GM18868 (cell line): ENCODE measurements at regions not wholly inside any gene's neighbourhood (a gene's known extent, or its start where the extent isn't known, plus 50 kb on each side); places are given as distances from the start of the nearest gene placed in this dataset.

Experiments
- ATAC-seq: cut with Tn5 transposase; IDR thresholded peaks from one replicate; pipeline ENCODE4 v1.9.1; 2021; ENCODE audit warnings: mild to moderate bottlenecking, moderate library complexity; ENCODE audit not compliant: unreplicated experiment

DNA sequence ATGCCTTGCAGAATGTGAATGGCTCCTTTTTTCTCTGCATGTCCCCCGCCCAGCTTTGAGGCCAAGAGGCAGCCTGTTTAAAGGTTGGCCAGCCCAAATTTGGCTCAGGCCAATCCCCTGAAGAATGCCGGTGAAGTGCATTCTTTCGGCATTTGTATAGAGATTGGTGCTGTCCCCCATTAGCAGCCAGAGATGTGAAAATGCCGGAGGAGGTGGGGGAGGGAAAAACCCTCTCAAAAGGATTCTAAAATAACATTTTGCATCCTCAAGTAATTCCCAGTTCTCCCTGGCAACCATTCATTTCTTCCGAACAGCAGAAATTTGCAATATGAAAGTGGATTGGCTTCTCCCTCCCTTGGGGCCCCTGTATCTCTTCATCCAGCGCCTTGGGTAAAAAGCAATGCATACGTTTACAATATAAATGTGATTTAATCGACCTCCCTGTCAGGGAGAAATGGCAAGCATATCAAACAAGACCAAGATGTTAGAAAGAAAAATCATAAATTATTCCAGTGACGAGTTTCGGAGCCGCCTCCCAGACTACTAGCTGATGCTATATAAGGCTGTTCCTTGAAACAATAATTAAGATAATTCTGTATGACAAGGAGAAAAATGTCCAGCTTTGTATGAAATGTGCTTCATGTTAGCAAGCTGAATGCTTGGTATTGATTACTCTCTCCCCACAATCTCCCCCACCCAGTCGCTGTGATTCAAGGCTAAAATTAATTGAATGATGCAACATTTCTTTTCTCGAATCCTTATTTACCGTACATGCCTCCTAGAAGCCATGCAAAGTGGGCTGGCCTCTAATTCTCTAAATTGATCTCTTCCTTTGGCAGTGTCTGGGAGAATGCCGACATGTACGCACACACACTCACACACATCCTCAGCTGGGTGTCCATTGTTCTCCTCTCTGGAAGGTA lies 323.7 kb downstream of the RPS24 start:
- no peak for ATAC-seq

DNA sequence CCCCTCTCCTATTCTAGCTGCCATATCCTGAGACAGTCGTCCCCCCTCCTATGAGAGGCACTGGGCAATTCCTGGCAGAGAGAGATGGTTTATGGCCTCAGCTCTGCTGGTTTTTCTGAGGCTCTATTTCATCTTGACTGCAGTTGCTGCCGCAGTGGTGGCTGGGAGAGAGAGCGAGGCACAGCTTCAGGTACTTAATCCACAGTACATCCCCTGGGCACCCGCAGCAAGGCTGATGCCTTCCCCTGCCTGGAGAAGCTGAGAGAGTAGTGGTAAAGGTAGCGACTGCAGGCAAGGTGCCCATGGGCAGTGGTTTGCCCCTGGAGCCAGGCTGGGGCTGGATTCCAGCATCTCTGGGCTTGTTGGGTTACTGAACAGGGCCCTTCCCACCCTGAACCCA lies 324.7 kb downstream of the RPS24 start:
- ATAC-seq: no peak

- no peak for ATAC-seq
These were observed 325.3 kb downstream of the RPS24 start for GRCh38 chr10:78358982-78359381.

DNA sequence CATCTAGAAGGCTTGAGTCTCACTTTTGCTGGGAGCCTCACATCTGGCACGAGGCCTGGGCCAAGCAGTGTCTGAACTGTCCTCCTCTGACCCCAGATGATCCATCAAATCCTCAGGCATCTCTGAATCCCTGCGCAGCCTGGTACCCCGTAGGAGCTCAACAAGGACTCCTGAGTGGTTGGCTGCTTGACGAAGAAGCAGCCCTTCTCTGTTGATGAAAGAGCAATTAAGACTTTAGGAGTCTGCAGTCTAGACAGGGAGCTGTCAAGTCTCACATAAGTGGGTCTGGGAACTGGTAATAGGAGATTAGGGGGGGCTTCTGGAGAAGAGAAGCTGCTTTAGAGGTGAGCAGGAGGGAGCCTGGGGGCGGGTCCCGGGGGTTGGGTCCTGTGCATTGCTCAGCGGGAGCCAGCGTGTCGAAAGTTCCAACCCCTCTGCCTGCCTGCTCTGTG lies 326.0 kb downstream of the RPS24 start:
- no peak for ATAC-seq

DNA sequence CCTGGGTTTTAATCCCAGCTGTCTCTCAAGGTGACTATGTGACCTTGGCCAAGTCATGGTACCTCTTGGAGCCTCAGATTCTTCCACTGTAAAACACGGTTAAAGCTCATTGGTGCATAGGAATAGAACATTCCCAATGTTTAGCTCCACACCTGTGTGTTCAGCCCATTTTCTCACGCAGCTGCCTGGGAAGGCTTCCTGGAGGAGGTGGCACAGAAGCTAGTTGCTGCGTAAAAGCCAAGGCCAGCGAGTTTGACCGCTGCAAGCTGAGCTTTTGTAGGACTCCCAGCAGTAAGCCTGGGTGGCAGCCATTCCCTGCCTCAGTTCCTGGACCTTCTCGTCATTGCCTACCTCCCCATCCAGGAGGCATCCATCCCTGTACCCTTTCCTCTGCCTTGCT lies 326.6 kb downstream of the RPS24 start:
- no peak for ATAC-seq

DNA sequence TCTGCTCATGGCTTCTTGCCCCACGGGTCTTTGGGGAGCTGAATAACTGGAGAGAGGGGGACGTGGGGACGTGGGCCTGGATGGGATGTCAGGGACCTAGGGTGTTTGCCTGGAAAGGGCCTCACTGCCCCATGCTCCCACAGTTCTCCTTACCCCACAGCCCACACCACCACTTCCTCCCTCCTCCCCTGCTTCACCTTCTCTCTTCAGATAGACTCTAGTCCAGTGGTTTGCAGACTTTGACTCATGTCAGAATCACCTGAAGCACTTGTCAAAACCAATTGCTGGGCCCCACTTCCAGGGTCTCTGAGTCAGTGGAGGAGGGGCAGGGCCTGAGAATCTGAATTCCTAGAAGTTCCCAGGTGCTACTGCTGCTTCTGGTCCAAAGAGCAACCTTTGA lies 327.4 kb downstream of the RPS24 start:
- no peak for ATAC-seq

DNA sequence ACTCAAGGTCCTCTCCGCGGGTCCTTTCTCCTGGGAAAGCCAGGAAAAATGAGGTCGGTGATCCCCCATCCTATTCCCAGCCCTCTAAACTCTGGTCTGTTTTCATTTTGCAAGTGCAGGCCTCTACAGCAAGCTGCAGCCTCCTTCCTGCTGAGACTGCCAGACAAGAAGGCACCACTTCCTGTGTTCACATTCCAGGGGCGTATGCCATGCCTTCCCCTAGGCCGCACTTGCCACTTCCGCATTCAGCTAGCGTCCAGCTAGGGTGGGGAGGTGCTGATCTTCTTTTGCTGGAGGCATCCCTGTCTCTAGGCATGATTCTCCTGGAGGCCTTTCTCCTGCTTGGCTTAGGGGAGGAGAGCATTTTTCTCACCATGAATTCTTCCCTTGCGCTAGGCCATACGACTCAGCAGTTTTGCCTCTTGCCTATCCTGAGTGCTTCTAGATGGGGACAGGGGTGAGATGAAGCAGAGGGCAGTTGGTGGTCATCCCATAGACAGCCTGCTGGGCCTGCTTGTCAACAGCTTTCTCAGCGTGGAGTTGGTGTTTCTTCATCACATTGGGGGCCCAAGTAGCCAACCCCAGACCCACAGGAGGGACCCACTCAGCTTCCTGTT lies 328.9 kb downstream of the RPS24 start:
- no peak for ATAC-seq

DNA sequence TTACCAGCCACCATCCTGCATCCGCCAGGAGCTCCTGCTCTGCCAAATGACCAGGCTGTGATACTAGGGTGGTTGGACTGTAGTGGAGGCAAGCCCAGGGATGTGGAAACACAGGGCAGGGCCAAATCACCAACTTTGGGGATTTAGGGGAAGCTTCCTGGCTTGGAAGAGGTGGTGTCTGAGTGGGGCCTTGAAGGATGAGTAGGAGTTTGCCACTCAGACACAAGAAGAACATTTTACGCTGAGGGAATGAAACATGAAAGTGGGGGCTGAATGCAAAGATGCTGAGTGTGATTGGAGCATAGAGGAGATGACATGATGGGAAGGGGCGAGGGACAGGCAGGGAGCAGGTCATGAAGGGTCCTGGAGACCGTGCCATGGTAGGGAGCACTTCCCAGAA lies 329.5 kb downstream of the RPS24 start:
- ATAC-seq: no peak

DNA sequence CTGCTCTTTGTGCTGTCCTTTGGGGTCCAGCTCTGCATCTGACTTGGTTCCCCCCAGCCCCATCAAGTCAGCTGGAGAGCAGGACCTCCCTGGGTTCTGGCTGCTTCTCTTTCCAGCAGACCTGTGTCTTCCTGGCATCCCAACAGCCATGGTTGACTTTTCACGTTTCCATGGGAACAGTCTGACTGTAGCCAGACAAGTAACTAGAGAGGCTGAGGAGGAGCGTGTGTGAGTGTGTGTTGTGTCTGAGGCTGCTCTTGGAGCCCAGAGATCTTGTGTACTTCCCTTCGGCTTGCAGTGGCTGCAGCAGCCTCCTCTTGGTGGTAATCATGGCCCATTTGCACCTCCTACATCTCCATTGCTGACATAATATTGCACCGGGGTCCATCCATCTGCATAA lies 332.0 kb downstream of the RPS24 start:
- ATAC-seq: no peak

GRCh38 chr10:78366663-78367411 lies 333.2 kb downstream of the RPS24 start:
- no peak for ATAC-seq

- no peak for ATAC-seq
These were observed 334.1 kb downstream of the RPS24 start for GRCh38 chr10:78367751-78368150.

GRCh38 chr10:78371136-78371535 lies 337.5 kb downstream of the RPS24 start:
- ATAC-seq: no peak

- no peak for ATAC-seq
These were observed 339.1 kb downstream of the RPS24 start for GRCh38 chr10:78372806-78373205.

GRCh38 chr10:78374331-78375028 lies 340.8 kb downstream of the RPS24 start:
- ATAC-seq: no peak

DNA sequence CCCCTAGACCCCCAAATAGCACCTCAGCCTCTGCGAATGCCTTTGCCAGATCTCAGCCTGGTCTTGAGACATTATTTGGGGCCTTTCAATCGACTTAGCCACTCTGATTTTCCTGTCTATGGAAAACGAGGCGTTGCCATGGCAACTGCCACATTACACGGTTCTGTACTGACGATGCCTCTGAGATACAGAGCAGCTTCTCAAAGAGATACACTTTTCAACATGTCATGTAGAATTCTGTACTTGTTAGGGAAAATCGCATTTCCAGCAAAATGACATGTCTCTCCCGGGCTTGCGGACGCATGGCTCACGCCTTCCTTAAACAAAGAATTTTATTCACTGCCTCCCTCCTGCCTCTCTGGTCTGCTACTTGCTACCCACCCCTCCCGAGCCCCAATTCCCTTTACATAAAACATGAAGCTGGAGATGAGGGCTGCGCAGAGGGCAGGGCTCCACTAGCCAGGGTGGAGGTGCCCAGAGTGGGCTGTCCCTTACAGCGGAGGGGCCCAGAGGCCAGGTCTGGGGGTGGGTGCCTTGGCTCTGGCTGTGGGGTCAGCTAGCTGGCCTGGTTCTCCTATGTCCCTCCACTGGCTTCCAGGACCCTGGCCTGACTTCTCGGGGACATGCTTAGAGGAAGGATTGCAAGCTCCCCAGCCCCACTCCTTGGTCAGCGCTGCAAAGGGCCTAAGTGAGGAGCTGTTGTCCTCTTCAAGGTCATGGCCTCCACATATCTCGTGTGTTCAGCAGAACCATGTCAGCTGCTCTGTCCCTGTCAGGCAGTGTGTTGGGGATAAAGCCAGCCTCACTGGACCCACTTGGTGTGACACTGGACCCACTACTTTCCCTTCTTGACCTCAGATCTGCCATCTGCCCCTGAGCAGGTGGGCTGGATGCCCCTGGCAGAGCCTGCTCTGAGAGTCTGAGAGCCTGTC lies 342.5 kb downstream of the RPS24 start:
- ATAC-seq: no peak

DNA sequence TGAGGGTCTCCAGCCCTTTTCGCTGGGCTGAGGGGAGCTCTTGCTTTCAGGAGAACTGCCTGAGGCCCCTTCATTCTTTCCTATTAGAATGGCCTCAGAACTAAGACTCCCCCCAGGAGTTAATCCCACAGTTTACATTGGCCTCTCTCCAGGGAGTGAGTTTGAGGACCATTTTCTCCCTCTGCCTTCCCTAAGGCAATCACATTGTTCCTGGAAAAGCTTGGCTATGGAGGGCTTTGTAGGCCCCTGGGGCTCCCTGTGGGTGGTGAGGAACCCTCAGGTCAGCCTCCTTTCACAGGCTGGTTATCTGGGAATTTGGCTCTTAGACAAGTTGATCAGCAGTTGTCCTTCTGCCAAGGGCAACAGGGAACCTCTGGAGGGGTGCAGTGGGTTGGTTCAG lies 343.7 kb downstream of the RPS24 start:
- ATAC-seq: no peak

DNA sequence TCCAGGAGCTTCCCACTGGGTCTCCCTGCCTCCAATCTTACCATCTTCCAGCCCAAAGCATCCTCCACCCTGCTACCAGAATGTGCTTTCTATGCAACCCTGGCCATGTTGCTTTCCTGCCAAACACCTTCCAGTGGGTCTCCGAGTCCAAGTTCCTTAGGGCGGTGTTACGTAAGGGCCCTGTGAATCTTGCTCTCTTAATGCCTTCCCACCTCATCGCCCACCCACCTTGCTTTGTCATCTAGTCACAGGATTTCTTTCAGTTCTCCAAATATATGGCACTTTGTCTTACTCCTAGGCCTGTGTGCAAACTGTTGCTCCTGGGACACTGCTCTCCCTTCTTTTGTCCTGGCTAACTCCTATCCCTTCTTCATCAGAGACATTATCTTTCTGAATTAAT lies 344.5 kb downstream of the RPS24 start:
- ATAC-seq: no peak

GRCh38 chr10:78381107-78381506 lies 347.4 kb downstream of the RPS24 start:
- no peak for ATAC-seq

GRCh38 chr10:78382047-78382446 lies 348.4 kb downstream of the RPS24 start:
- no peak for ATAC-seq

GRCh38 chr10:78382772-78383171 lies 349.1 kb downstream of the RPS24 start:
- ATAC-seq: no peak
